ENCODE measurements at regions not wholly inside any gene's neighbourhood (a gene's known extent, or its start where the extent isn't known, plus 50 kb on each side); places are given as distances from the start of the nearest gene placed in this dataset.

- TF ChIP-seq CTCF (IDR thresholded peaks at IDR 0.05) (no peak), POLR2A (IDR thresholded peaks at IDR 0.05) (no peak)
Observed at GRCh38 chr4:146061610-146062334, 113.7 kb upstream of the LSM6 start.
